IMR-90 (cell line): ENCODE measurements at regions not wholly inside any gene's neighbourhood (a gene's known extent, or its start where the extent isn't known, plus 50 kb on each side); places are given as distances from the start of the nearest gene placed in this dataset.

ENCODE experiments used
- ATAC-seq: fragments of 200-7000 bp; cut with Tn5 transposase; 2 replicates; pipeline ENCODE4 v1.9.1; 2020; ENCODE audit warnings: low read depth, mild to moderate bottlenecking, moderate library complexity
- BruUV-seq: library from RNA; stranded (reverse); fragments of 400-500 nt; replicated peaks from 2 replicates; lab custom pipeline; 2021; lab: Mats Ljungman, UMichigan
- CTCF ChIA-PET: fragments of 300-600 bp; formaldehyde crosslinking; extraction: SDS; loops from one replicate; lab custom pipeline; 2021; ENCODE audit warnings: antibody characterized with exemption; lab: Yijun Ruan, JAX
- POLR2A ChIA-PET: fragments of 300-600 bp; sonication (Branson Sonifier 250); formaldehyde crosslinking; loops from one replicate; lab custom pipeline; 2022; ENCODE audit warnings: antibody characterized with exemption; ENCODE audit not compliant: unreplicated experiment; lab: Charles Lee
- DNase-seq: peaks from one replicate; pipeline ENCODE4 v3.0.0; 2013
- H2AFZ ChIP-seq: replicated peaks from 2 replicates; pipeline ENCODE3; 2013; ENCODE audit warnings: low read length, mild to moderate bottlenecking; ENCODE audit not compliant: poor library complexity
- H2AK5ac ChIP-seq: 2 replicates; pipeline ENCODE4 v1.6.1; 2013; ENCODE audit warnings: low read depth, low read length, inconsistent platforms
- H2AK9ac ChIP-seq: replicated peaks from 2 replicates; pipeline ENCODE3; 2013; ENCODE audit warnings: mild to moderate bottlenecking, low read depth, low read length, moderate library complexity; ENCODE audit not compliant: poor library complexity
- H2BK120ac ChIP-seq: 2 replicates; pipeline ENCODE4 v1.6.1; 2013; ENCODE audit warnings: low read depth, low read length, inconsistent platforms
- H2BK15ac ChIP-seq: 3 replicates; pipeline ENCODE4 v1.6.1; 2013; ENCODE audit warnings: low read depth, low read length, inconsistent platforms
- H2BK20ac ChIP-seq: 2 replicates; pipeline ENCODE4 v1.6.1; 2013; ENCODE audit warnings: low read depth, mild to moderate bottlenecking, inconsistent platforms, low read length, moderate library complexity
- H2BK5ac ChIP-seq: 2 replicates; pipeline ENCODE4 v1.6.1; 2013; ENCODE audit warnings: mild to moderate bottlenecking, low read depth, low read length, inconsistent platforms; ENCODE audit not compliant: poor library complexity, severe bottlenecking
- H3K14ac ChIP-seq: replicated peaks from 2 replicates; pipeline ENCODE4 v1.6.1; 2013; ENCODE audit warnings: low read depth, low read length, inconsistent platforms
- H3K18ac ChIP-seq: 2 replicates; pipeline ENCODE4 v1.6.1; 2013; ENCODE audit warnings: low read depth, low read length, control low read depth
- H3K23ac ChIP-seq: 2 replicates; pipeline ENCODE4 v1.6.1; 2013; ENCODE audit warnings: low read depth, low read length, inconsistent platforms
- H3K27ac ChIP-seq: 2 replicates; pipeline ENCODE4 v1.5.1; 2013; ENCODE audit warnings: mild to moderate bottlenecking, control low read depth, low read length; ENCODE audit not compliant: insufficient read depth
- H3K27me3 ChIP-seq: 2 replicates; pipeline ENCODE4 v1.6.1; 2013; ENCODE audit warnings: low read length; ENCODE audit not compliant: control insufficient read depth, insufficient read depth
- H3K36me3 ChIP-seq: 2 replicates; pipeline ENCODE4 v1.6.1; 2013; ENCODE audit warnings: low read length, mixed read lengths; ENCODE audit not compliant: control insufficient read depth, insufficient read depth
- H3K4ac ChIP-seq: 2 replicates; pipeline ENCODE4 v1.6.1; 2013; ENCODE audit warnings: low read depth, low read length, inconsistent platforms
- H3K4me1 ChIP-seq: 2 replicates; pipeline ENCODE4 v1.6.1; 2013; ENCODE audit warnings: low read length, mixed read lengths; ENCODE audit not compliant: control insufficient read depth, insufficient read depth
- H3K4me2 ChIP-seq: 2 replicates; pipeline ENCODE4 v1.6.1; 2013; ENCODE audit warnings: low read depth, mild to moderate bottlenecking, control low read depth, low read length, moderate library complexity
- H3K4me3 ChIP-seq: 2 replicates; pipeline ENCODE4 v1.5.1; 2013; ENCODE audit warnings: low read depth, mild to moderate bottlenecking, control low read depth, low read length, moderate library complexity; ENCODE audit not compliant: insufficient read depth
- H3K56ac ChIP-seq: 2 replicates; pipeline ENCODE4 v1.6.1; 2013; ENCODE audit warnings: low read length, inconsistent platforms; ENCODE audit not compliant: insufficient read depth; ENCODE audit errors: extremely low read depth
- H3K79me1 ChIP-seq, 2 experiments: 2 replicates each; pipeline ENCODE4 v1.6.1; 2013; ENCODE audit warnings: low read length in 2 of 2, inconsistent platforms in 1 of 2, low read depth in 1 of 2
- H3K9ac ChIP-seq: 2 replicates; pipeline ENCODE4 v1.6.1; 2013; ENCODE audit warnings: low read depth, low read length, control low read depth
- H3K9me1 ChIP-seq: 2 replicates; pipeline ENCODE4 v1.6.1; 2013; ENCODE audit warnings: low read length, inconsistent platforms; ENCODE audit not compliant: insufficient read depth
- H3K9me3 ChIP-seq: 2 replicates; pipeline ENCODE4 v1.6.1; 2013; ENCODE audit warnings: low read length; ENCODE audit not compliant: control insufficient read depth, insufficient read depth
- H4K20me1 ChIP-seq: 2 replicates; pipeline ENCODE4 v1.6.1; 2013; ENCODE audit warnings: low read length, inconsistent platforms; ENCODE audit not compliant: insufficient read depth
- H4K5ac ChIP-seq: 2 replicates; pipeline ENCODE4 v1.6.1; 2013; ENCODE audit warnings: mild to moderate bottlenecking, low read depth, low read length, control low read depth
- H4K8ac ChIP-seq, 2 experiments: 2 replicates each; pipeline ENCODE4 v1.6.1; 2013; ENCODE audit warnings: low read depth in 2 of 2, low read length in 2 of 2, control low read depth in 1 of 2, inconsistent platforms in 1 of 2
- H4K91ac ChIP-seq: 2 replicates; pipeline ENCODE4 v1.6.1; 2013; ENCODE audit warnings: low read depth, low read length, inconsistent platforms; ENCODE audit not compliant: insufficient read depth
- BHLHE40 ChIP-seq: fragments of 150-350 bp; IDR thresholded peaks from 2 replicates; pipeline ENCODE4 v1.6.1; 2016; ENCODE audit warnings: mild to moderate bottlenecking, low read depth, low read length
- CEBPB ChIP-seq: IDR thresholded peaks from 2 replicates; pipeline ENCODE4 v1.6.1; 2012; ENCODE audit warnings: low read depth, low read length, improper control_type of control experiment
- MAFK ChIP-seq: IDR thresholded peaks from 2 replicates; pipeline ENCODE4 v1.6.1; 2012; ENCODE audit warnings: low read depth, low read length, improper control_type of control experiment
- MAZ ChIP-seq: IDR thresholded peaks from 2 replicates; pipeline ENCODE4 v1.6.1; 2012; ENCODE audit warnings: low read depth, mild to moderate bottlenecking, low read length, improper control_type of control experiment, moderate library complexity, borderline replicate concordance
- MXI1 ChIP-seq: IDR thresholded peaks from 2 replicates; pipeline ENCODE4 v1.6.1; 2012; ENCODE audit warnings: low read depth, mild to moderate bottlenecking, low read length, moderate library complexity, borderline replicate concordance
- RFX5 ChIP-seq: IDR thresholded peaks from 2 replicates; pipeline ENCODE4 v1.8.0; 2012; ENCODE audit warnings: low read depth, mild to moderate bottlenecking, low read length, moderate library complexity
- whole genome bisulfite sequencing, 2 experiments: methylation state at CpG; one replicate each; pipeline versions ENCODE4 v1.1.5 to v1.1.7; 2013; ENCODE audit warnings: missing lambda C conversion rate in 2 of 2; ENCODE audit not compliant: insufficient read length in 1 of 2; ENCODE audit errors: extremely low coverage in 2 of 2; 5-methylcytosine and 5-hydroxymethylcytosine counted together
- dilution Hi-C: fragments of 300-500 bp; cut with HindIII; formaldehyde crosslinking; loops from one replicate; pipeline ENCODE4 v1.14.3; 2018; ENCODE audit warnings: low sequenced_read_pairs; ENCODE audit not compliant: unreplicated experiment
- in situ Hi-C: fragments of 300-500 bp; cut with MboI; formaldehyde crosslinking; loops from 3 replicates; pipeline ENCODE4 v1.14.3; 2019; ENCODE audit warnings: low sequenced_read_pairs, inconsistent platforms, mixed read lengths
- intact Hi-C: fragments of 100-400 bp; cut with micrococcal nuclease; formaldehyde crosslinking; loops from 2 replicates; pipeline ENCODE4 v1.10.0; 2022
- TF ChIP-seq, protein P1 (sequence below): fragments of 150-350 bp; IDR thresholded peaks from 2 replicates; pipeline ENCODE4 v1.6.1; 2016; ENCODE audit warnings: low read depth, mild to moderate bottlenecking, low read length, moderate library complexity, borderline replicate concordance
- TF ChIP-seq, protein P2 (sequence below): conservative IDR thresholded peaks from 2 replicates; pipeline ENCODE4 v1.5.1; 2012; ENCODE audit warnings: mild to moderate bottlenecking, low read depth, low read length, improper control_type of control experiment

DNA sequence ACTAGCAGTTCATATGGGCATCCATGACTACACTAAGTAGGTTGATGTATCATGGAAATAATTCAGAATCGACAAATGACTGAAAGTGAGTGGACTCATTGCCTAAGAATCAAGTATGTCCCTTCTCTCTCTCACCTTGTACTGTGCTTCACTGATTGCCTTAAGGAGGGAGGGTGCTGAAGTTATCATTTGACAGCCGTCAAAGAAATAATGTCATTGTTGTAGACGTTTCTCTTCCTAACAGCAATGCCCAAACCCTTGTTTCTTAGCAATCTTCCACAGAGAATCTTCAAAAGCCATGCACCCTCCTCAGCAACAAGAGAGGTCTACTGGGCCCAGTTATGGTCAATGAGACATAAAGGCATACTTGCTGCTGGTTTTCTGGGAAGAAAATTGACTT, 785.0 kb downstream of the SUCLG1 start:
- no peak for ATAC-seq
- H2AK5ac ChIP-seq = no peak overlapping the region
- POLR2A ChIA-PET = no interaction called here
- H2BK20ac ChIP-seq = no peak overlapping the region
- H3K4me2 ChIP-seq = no peak overlapping the region
- H2BK5ac ChIP-seq = no peak overlapping the region
- H3K27ac ChIP-seq = no peak overlapping the region
- no TSS peak for BruUV-seq
- no peak overlapping the region for H4K5ac ChIP-seq
- no CpG with 5 or more reads among the region's 3 CpGs for WGBS, 2 experiments
- no peak overlapping the region for H3K23ac ChIP-seq
- no peak for DNase-seq
- no peak overlapping the region for H3K18ac ChIP-seq
- H3K4me3 ChIP-seq = no peak overlapping the region
- H3K36me3 ChIP-seq = no peaks in the 10 kb centered on the region
- no peak overlapping the region for H3K4ac ChIP-seq
- no peak overlapping the region for H3K9ac ChIP-seq
- H3K4me1 ChIP-seq = no peaks in the 10 kb centered on the region
- CTCF ChIA-PET = no interaction called here
- H4K8ac ChIP-seq = no peak overlapping the region
- H3K9me3 ChIP-seq = no peaks in the 10 kb centered on the region
- H4K20me1 ChIP-seq = no peaks in the 10 kb centered on the region
- H2BK15ac ChIP-seq = no peak overlapping the region
- no peak overlapping the region for H3K14ac ChIP-seq
- no peaks in the 10 kb centered on the region for H3K79me1 ChIP-seq
- H3K9me1 ChIP-seq = no peaks in the 10 kb centered on the region
- dilution Hi-C loops = no loop called here
- TF ChIP-seq, protein P1, sequence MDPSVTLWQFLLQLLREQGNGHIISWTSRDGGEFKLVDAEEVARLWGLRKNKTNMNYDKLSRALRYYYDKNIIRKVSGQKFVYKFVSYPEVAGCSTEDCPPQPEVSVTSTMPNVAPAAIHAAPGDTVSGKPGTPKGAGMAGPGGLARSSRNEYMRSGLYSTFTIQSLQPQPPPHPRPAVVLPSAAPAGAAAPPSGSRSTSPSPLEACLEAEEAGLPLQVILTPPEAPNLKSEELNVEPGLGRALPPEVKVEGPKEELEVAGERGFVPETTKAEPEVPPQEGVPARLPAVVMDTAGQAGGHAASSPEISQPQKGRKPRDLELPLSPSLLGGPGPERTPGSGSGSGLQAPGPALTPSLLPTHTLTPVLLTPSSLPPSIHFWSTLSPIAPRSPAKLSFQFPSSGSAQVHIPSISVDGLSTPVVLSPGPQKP = no peak
- TF ChIP-seq RFX5 (no peak), MAZ (no peak), MXI1 (no peak), CEBPB (no peak), BHLHE40 (no peak), MAFK (no peak)
- TF ChIP-seq, protein P2, sequence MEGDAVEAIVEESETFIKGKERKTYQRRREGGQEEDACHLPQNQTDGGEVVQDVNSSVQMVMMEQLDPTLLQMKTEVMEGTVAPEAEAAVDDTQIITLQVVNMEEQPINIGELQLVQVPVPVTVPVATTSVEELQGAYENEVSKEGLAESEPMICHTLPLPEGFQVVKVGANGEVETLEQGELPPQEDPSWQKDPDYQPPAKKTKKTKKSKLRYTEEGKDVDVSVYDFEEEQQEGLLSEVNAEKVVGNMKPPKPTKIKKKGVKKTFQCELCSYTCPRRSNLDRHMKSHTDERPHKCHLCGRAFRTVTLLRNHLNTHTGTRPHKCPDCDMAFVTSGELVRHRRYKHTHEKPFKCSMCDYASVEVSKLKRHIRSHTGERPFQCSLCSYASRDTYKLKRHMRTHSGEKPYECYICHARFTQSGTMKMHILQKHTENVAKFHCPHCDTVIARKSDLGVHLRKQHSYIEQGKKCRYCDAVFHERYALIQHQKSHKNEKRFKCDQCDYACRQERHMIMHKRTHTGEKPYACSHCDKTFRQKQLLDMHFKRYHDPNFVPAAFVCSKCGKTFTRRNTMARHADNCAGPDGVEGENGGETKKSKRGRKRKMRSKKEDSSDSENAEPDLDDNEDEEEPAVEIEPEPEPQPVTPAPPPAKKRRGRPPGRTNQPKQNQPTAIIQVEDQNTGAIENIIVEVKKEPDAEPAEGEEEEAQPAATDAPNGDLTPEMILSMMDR = no peak
- no peaks in the 10 kb centered on the region for H3K27me3 ChIP-seq
- no peak overlapping the region for H2BK120ac ChIP-seq
- no peak overlapping the region for H4K91ac ChIP-seq
- H3K56ac ChIP-seq = no peak overlapping the region
- H2AFZ ChIP-seq = no peak overlapping the region
- intact Hi-C loops = no loop called here
- in situ Hi-C loops = no loop called here
- H2AK9ac ChIP-seq = no peak overlapping the region
